ENCODE measurements at regions not wholly inside any gene's neighbourhood (a gene's known extent, or its start where the extent isn't known, plus 50 kb on each side); places are given as distances from the start of the nearest gene placed in this dataset.

GRCh38 chr4:79535516-79535915 lies 127.5 kb upstream of the GK2 start:
- Histone ChIP-seq H3K4me2 (ENCODE audit: control insufficient read depth, insufficient read depth) (no peak overlapping the region), H3K27ac (ENCODE audit: control insufficient read depth, insufficient read depth) (no peak overlapping the region), H3K9me3 (replicated peaks; ENCODE audit: control insufficient read depth, insufficient read depth, low read length) (no peaks in the 10 kb centered on the region), H2AFZ (ENCODE audit: control insufficient read depth, low read depth, low read length) (no peak overlapping the region), H3K4me3 (no peak overlapping the region), H3K27me3 (replicated peaks in 1 of 2; ENCODE audit: control insufficient read depth in 2 of 2, insufficient read depth in 2 of 2, low read length in 1 of 2) (no peaks in the 10 kb centered on the region; a peak in 1 of 4 replicates), H3K9ac (ENCODE audit: control insufficient read depth, insufficient read depth, low read length) (no peak overlapping the region), H3K36me3 (ENCODE audit: control insufficient read depth in 2 of 2, insufficient read depth in 2 of 2, low read length in 1 of 2) (no peaks in the 10 kb centered on the region), H3K79me2 (ENCODE audit: control insufficient read depth, insufficient read depth, low read length) (no peaks in the 10 kb centered on the region), H4K20me1 (ENCODE audit: control insufficient read depth, insufficient read depth) (no peaks in the 10 kb centered on the region), H3K4me1 (ENCODE audit: control insufficient read depth, insufficient read depth, low read length) (no peaks in the 10 kb centered on the region)
- ChIA-PET SMC1A (ENCODE audit: uncharacterized antibody, unreplicated experiment) (interaction anchor here (1.0 kb wide), 1 partner anchor 10 kb away, joined by 4 read pairs; no protein-coding TSS in a partner anchor), CTCF (no interaction called here), RAD21 (ENCODE audit: unreplicated experiment) (no interaction called here), POLR2A (no interaction called here)
- in situ Hi-C loops (cut with MboI) (no loop called here), intact Hi-C loops (cut with micrococcal nuclease; ENCODE audit: unreplicated experiment) (no loop called here)
- WGBS (ENCODE audit: insufficient coverage, insufficient replicate concordance, low lambda C conversion rate, missing lambda C conversion rate): 7% methylated on average over 1 of the region's 1 CpG
- DNase-seq (ENCODE audit: low read depth, low spot score): no peak
- FAIRE-seq: no peak
- TF ChIP-seq TCF7 (IDR thresholded peaks at IDR 0.05; ENCODE audit: borderline replicate concordance) (no peak), BCLAF1 (IDR thresholded peaks at IDR 0.05) (no peak), SMARCA5 (IDR thresholded peaks at IDR 0.05) (no peak), CUX1 (IDR thresholded peaks at IDR 0.05; ENCODE audit: insufficient replicate concordance, low read depth, low read length) (no peak), ATF2 (IDR thresholded peaks at IDR 0.05; ENCODE audit: low read length) (no peak), BCL3 (IDR thresholded peaks at IDR 0.05; ENCODE audit: borderline replicate concordance, insufficient read depth, low read depth, low read length, poor library complexity, severe bottlenecking) (no peak), ATF3 (IDR thresholded peaks at IDR 0.05; ENCODE audit: borderline replicate concordance, extremely low read depth, low read depth, low read length) (no peak), TCF12 (IDR thresholded peaks at IDR 0.05; ENCODE audit: low read depth, low read length) (no peak), PBX3 (IDR thresholded peaks at IDR 0.05; ENCODE audit: insufficient replicate concordance, low read depth, low read length) (no peak), WRNIP1 (IDR thresholded peaks at IDR 0.05; ENCODE audit: borderline replicate concordance, low read depth, low read length) (no peak)
- BruUV-seq (replicated peaks): no TSS peak
- no peak for ATAC-seq
